Mucosa of descending colon (tissue), 3 donors: ENCODE measurements at regions not wholly inside any gene's neighbourhood (a gene's known extent, or its start where the extent isn't known, plus 50 kb on each side); places are given as distances from the start of the nearest gene placed in this dataset.
A peak's percentile ranks its signal among the peaks of the same experiment; 100 is the strongest.

Experiments used
- ATAC-seq: fragments of 200-7000 bp; cut with Tn5 transposase; one replicate; pipeline ENCODE4 v1.9.1; 2020; ENCODE audit warnings: mild to moderate bottlenecking, moderate library complexity
- DNase-seq, 3 donors: peaks; one replicate each; pipeline ENCODE4 v3.0.0-alpha.2; 2020
- H3K36me3 ChIP-seq: fragments of 200-600 bp; one replicate; pipeline ENCODE4 v1.8.0; 2021; ENCODE audit warnings: low read depth, mild to moderate bottlenecking
- H3K4me1 ChIP-seq: fragments of 200-600 bp; one replicate; pipeline ENCODE4 v1.8.0; 2021; ENCODE audit warnings: low read depth, mild to moderate bottlenecking
- H3K4me3 ChIP-seq: fragments of 200-600 bp; one replicate; pipeline ENCODE4 v1.8.0; 2021; ENCODE audit warnings: mild to moderate bottlenecking
- H3K9me3 ChIP-seq: fragments of 200-600 bp; one replicate; pipeline ENCODE4 v1.8.0; 2021; ENCODE audit warnings: mild to moderate bottlenecking
- intact Hi-C, 2 donors: fragments of 100-400 bp; cut with DNase I in 1 of 2; cut with micrococcal nuclease in 1 of 2; formaldehyde crosslinking; loops; one replicate each; pipeline versions ENCODE4 v1.11.0 to v1.11.1; 2022; cut with DNase I, micrococcal nuclease
- TF ChIP-seq, protein P1 (sequence below): fragments of 200-600 bp; IDR thresholded peaks from one replicate; pipeline ENCODE4 v1.8.0; 2022; ENCODE audit warnings: antibody characterized with exemption, mild to moderate bottlenecking
- donor health status: DM: no; HTN: no; CAD: no; lungs with moderate emphysema.
- donor health status: DM: no; HTN: no; CAD: no.
- donor health status: DM: no; HTN: yes; CAD: no.

DNA sequence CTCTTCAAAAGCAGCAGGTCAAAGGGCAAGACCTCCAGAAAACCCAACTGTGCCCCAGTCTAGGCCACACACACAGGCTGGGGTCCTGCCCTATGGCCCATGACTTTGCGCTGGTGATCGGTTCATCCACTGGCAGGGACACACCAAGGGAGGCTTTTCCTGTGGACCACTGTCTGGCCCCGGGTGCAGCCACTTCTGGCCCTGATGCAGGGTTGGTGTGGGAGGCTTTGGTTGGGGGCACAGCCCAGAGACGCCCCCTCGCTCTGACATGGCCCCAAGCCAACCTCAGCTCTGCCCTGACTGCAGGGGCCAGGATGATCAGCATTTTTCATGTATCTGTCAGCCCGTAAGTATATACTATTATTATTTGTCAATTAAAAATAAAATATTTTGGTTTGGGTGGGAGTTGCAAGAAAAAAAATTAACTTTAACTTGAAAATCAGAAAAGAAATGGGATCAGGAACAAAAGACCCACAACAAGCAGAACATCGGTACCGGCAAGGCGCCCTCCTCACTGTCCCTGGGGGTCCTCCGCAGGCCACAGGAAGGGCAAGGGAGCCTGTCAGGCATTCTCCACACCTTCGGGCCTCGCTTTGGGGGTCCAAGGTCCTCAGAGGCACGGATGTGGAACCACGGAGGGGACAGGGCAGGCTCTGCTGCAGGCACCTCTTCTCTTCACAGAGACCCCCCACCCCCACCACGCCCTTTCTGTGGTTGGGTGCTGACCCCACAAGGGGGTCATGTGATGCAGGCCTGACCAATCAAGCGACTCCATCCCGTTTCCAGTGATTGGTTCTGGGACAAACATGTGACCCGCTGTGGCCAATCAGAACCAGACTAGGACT lies 181.5 kb upstream of the SFSWAP start:
- no peaks in the 10 kb centered on the region for H3K36me3 ChIP-seq
- DNase-seq: no peak
- intact Hi-C loops: no loop called here
- TF ChIP-seq, protein P1, sequence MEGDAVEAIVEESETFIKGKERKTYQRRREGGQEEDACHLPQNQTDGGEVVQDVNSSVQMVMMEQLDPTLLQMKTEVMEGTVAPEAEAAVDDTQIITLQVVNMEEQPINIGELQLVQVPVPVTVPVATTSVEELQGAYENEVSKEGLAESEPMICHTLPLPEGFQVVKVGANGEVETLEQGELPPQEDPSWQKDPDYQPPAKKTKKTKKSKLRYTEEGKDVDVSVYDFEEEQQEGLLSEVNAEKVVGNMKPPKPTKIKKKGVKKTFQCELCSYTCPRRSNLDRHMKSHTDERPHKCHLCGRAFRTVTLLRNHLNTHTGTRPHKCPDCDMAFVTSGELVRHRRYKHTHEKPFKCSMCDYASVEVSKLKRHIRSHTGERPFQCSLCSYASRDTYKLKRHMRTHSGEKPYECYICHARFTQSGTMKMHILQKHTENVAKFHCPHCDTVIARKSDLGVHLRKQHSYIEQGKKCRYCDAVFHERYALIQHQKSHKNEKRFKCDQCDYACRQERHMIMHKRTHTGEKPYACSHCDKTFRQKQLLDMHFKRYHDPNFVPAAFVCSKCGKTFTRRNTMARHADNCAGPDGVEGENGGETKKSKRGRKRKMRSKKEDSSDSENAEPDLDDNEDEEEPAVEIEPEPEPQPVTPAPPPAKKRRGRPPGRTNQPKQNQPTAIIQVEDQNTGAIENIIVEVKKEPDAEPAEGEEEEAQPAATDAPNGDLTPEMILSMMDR: no peak
- no peaks in the 10 kb centered on the region for H3K9me3 ChIP-seq
- no peaks in the 10 kb centered on the region for H3K4me1 ChIP-seq
- no peak overlapping the region for H3K4me3 ChIP-seq
- ATAC-seq: no peak

DNA sequence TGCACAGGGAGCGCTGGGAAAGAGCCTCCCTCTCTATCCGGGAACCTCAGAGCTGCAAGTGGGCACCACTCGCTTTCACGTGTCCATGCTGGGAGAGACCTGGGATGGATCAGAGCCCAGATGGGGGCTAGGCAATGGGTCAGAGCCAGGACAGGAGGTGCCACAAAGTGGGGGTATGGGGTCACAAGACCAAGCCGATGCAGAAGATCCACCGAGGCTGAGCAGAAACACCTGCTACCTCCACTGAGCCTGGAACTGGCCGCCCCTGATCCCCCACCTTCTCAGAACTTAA lies 180.9 kb upstream of the SFSWAP start:
- TF ChIP-seq, protein P1: no peak
- intact Hi-C loops: no loop called here
- ATAC-seq (no peak), DNase-seq (no peak)
- no peak overlapping the region for H3K4me3 ChIP-seq
- no peaks in the 10 kb centered on the region for H3K36me3 ChIP-seq
- no peaks in the 10 kb centered on the region for H3K9me3 ChIP-seq
- H3K4me1 ChIP-seq: no peaks in the 10 kb centered on the region

DNA sequence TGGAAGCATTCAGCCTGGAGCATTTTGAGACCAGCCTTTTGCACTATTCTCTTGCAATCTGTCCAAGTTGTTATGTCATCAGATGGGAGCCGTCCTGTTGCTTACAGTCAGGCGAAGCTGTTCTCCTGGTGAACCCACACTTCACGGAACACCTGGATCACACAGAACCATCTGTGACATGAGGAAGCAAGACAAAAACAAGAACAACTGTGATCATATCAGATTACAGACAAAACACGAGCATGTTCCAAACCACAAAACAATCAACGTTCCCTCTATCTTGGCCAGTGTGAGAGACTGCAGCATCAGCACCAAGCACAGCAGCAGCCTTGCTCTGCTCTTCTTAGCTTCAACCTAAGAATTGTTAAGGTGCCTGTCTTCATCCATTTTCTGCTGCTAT lies 180.5 kb upstream of the SFSWAP start:
- H3K4me1 ChIP-seq: no peaks in the 10 kb centered on the region
- no peaks in the 10 kb centered on the region for H3K36me3 ChIP-seq
- intact Hi-C loops: no loop called here
- no peak for DNase-seq
- TF ChIP-seq, protein P1: no peak
- no peak for ATAC-seq
- H3K4me3 ChIP-seq: no peak overlapping the region
- H3K9me3 ChIP-seq: no peaks in the 10 kb centered on the region

DNA sequence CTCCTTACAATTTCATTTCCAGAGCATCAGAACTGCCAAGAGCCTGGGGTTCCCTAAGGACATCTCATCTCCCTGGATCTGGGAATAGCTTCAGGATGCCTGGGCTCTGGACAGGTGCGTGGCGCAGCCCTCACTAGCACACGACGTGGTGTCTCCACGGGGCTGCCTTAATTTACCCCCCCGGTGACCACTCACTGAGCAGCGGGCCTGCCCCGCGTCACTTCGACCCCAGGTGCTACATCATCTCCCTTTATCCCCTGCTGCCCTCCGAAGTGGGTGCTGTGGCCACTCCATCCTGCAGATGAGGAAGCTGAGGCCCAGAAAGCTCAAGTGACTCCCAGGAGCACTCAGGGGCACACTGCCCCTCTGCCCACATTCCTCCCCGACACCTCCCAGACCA lies 177.8 kb upstream of the SFSWAP start:
- Histone ChIP-seq H3K36me3 (no peaks in the 10 kb centered on the region), H3K4me3 (no peak overlapping the region), H3K9me3 (no peaks in the 10 kb centered on the region), H3K4me1 (no peaks in the 10 kb centered on the region)
- intact Hi-C loops: no loop called here
- no peak for DNase-seq
- TF ChIP-seq, protein P1: no peak
- ATAC-seq: no peak

DNA sequence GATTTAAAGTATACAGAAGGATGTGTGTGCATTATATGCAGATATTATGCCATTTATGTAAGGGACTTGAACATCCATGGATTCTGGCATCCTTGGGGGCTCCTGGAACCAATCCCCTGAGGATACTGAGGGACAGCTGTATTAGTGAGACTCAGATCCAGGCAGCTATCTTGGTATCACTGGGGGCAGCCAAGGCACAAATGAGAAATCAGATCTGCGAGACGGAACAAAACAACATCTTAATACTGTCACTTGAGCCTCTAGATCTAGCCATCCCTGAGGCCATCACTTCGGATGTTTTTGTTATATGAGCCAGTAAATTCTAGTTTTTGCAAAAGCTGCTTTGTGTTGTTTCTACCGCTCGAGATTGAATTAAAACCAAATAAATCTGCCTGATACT lies 175.1 kb upstream of the SFSWAP start:
- Histone ChIP-seq H3K4me3 (no peak overlapping the region), H3K36me3 (no peaks in the 10 kb centered on the region), H3K4me1 (no peaks in the 10 kb centered on the region), H3K9me3 (no peaks in the 10 kb centered on the region)
- intact Hi-C loops: no loop called here
- TF ChIP-seq, protein P1: no peak
- DNase-seq: no peak
- ATAC-seq: no peak

DNA sequence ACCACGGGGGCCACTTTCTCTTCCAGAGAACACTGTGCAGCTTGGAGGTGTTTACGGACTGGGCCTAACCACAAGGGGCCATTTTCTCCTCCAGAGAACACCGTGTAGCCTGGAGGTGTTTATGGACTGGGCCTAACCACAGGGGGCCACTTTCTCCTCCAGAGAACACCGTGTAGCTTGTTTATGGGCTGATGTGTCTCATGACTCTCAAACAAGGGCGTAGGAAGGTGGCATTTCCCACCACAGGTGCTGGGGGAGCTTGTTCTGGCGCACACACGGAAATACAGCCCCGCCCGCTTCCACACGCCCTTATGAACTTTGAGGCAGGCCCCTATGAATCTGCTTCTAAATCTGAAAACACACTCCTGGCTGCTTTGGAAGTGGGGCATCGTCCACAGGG lies 174.6 kb upstream of the SFSWAP start:
- Histone ChIP-seq H3K4me3 (no peak overlapping the region), H3K36me3 (no peaks in the 10 kb centered on the region), H3K4me1 (no peaks in the 10 kb centered on the region), H3K9me3 (no peaks in the 10 kb centered on the region)
- TF ChIP-seq, protein P1: no peak
- intact Hi-C loops: no loop called here
- ATAC-seq: peak; percentile 25
- no peak for DNase-seq
